Hematopoietic multipotent progenitor cell treated with erythropoietin and hydrocortisone succinate and interleukin-3 and kit ligand, for 8 days (in vitro differentiated cells): ENCODE measurements at regions not wholly inside any gene's neighbourhood (a gene's known extent, or its start where the extent isn't known, plus 50 kb on each side); places are given as distances from the start of the nearest gene placed in this dataset.

Source experiments
- DNase-seq: peaks from one replicate; pipeline ENCODE4 v3.0.0-alpha.2; 2015

DNA sequence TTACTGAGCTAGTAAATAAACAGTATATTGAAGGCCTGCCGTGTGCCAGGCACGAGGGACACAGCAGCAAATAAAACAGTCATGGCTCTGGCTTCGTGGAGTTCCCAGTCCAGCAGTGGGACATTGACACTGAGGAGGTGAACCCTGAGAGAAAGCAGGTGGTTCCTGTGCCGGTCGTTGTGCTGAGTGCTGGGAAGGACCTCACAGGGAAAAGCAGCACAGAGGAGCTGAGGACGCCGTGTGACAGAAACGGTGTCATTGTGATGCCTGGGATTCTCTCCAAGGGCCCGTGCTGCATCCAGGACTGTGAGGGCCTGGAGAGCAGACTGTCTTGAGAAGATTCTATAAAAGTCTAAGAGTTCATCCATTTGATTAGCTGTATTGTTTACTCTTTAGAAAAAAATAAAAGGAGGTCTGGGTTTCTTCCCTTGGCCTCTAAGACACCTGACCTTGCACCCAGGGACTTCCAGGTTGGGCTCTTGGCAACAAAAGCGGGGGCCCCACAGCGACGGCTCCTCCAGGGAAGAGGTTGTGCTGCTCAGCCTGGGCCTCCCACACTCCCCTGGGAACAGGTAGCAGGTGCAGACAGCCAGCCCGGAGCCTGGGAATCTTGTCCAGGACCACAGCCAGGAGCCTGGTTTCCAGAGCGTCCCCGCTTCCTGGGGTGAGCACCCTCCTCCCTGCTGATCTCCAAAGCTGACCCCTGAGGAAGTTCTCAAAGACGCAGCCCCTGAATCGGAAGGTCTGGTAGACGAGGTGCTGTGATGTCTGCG is 251.2 kb upstream of the PMEPA1 start:
- no peak for DNase-seq

DNA sequence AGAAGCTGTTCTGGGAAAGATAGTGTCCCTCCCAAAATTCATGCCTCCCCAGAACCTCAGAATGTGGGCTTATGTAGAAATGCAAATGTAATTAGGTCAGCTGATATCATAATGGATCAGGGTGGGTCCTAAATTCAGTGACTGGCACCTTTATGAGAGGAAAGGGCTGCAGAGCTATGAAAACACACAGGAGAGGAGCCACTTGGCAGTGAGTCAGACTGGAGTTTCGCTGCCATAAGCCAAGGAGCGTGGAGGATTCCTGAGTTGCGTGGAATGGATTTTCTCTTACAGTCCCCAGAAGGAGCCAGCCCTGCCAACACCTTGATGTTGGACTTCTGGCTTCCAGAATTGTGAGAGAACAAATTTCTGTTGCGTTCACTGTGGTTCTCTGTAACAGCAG is 249.8 kb upstream of the PMEPA1 start:
- DNase-seq: no peak

GRCh38 chr20:57959018-57959417 is 249.2 kb upstream of the PMEPA1 start:
- DNase-seq: no peak

- no peak for DNase-seq
Observed at GRCh38 chr20:57958050-57958420, 248.2 kb upstream of the PMEPA1 start.

GRCh38 chr20:57957411-57958049 is 247.7 kb upstream of the PMEPA1 start:
- DNase-seq: no peak

GRCh38 chr20:57953638-57954037 is 243.8 kb upstream of the PMEPA1 start:
- no peak for DNase-seq

DNA sequence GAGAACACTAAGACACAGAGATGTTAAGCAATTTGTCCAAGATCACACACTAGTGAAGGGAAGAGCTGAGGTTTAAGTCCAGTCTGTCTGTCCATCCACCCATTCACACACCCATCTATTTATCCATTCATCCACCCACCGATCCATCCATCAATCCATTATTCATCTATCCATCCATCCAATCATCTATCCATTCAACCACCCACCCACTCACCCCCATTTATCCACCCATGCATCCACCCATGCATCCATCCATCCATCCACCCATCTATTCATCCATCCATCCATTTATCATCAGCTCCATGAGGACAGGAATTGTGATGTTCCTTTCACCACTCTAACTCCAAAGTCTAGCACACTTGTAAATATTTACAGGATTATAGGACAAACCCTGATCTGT is 242.3 kb upstream of the PMEPA1 start:
- DNase-seq: no peak

- no peak for DNase-seq
Observed at GRCh38 chr20:57951549-57951948, 241.7 kb upstream of the PMEPA1 start.

DNA sequence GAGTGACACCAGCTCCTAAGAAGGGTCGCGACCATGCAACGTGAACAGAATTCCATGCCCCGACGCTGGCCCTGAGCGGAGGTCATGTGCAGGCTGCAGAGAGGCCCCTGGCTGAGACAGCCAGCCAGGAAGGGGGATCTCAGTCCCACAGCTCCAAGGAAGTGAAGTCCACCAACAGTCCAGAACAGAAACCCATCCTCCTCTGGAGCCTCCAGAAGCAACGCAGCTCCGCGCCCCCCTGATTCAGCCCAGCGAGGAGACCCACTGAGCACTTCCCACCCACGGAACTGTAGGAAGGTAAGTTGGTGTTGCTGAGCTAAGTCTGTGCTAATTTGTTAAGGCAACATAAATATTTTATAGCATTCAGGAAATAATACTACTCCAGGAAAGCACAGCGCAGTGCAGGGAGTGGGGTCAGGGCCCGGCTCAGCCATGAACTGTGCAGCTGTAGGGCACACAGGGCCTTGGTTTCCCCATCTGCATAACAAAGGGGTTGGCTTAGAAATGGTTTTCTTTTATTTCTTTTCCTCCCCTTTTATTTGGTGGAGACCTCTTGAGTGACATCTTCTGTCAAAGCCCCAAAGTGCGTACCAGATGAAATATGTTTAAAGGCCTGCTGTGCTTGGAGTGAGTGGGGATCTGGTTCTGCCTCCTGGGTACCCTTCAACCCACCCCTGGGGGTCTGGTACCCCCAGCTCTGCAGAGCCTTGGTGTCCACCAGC is 241.1 kb upstream of the PMEPA1 start:
- DNase-seq: no peak

GRCh38 chr20:57948180-57948955 is 238.6 kb upstream of the PMEPA1 start:
- DNase-seq: no peak

GRCh38 chr20:57947421-57948179 is 237.8 kb upstream of the PMEPA1 start:
- no peak for DNase-seq

DNA sequence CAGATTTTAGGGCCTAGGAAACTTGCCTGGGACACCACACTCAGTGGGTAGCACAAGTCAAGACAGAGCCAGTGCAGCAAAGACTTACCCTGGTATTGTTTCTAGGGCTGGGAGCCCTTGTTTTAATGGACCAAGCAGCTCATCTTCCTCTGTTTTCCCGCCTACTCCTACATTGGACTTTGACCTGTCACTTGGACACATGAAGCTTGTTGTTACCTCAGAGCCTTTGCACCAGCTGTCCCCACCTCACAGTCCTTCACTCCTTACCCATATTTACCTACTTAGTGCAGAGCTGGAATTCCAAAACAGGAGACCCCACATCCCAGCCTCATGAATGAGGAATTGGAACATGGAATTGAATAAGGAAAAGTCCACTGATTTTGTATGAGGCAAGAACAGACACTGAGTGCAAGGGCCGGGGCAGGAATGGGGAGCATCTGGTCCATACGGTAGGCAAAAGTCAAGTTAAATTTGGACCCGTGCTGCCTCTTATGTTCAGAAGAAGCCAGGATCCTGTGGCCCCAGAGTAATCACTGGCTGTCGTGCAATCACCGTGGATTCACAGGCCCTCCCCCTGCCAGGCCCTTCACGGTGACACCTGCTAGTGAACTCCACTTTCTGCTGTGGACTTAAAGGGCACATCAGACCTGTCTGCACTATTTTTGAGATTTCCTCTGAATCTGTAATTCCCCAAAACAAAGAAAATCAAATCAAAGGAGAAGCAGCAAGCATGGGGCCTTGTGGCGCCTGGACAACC is 236.9 kb upstream of the PMEPA1 start:
- DNase-seq: no peak

- no peak for DNase-seq
Observed at GRCh38 chr20:57944988-57945387, 235.2 kb upstream of the PMEPA1 start.

DNA sequence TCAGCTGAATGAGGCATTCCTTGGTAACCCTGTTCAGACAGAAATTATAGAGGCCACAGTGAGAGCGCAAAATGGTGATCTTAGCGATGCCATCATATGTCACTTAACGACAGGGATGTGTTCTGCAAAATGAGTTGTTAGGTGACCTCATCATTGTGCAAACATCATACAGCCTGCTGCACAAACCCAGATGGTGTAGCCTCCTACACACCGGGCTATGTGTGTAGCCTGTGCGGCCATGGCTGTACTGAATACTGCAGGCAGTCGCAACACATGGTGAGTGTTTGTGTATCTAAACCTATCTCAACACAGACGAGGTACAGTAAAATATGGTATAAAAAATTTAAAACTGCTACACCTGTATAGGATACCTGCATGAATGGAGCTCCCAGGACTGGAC is 234.1 kb upstream of the PMEPA1 start:
- DNase-seq: no peak

- no peak for DNase-seq
Observed at GRCh38 chr20:57943291-57943690, 233.5 kb upstream of the PMEPA1 start.

DNA sequence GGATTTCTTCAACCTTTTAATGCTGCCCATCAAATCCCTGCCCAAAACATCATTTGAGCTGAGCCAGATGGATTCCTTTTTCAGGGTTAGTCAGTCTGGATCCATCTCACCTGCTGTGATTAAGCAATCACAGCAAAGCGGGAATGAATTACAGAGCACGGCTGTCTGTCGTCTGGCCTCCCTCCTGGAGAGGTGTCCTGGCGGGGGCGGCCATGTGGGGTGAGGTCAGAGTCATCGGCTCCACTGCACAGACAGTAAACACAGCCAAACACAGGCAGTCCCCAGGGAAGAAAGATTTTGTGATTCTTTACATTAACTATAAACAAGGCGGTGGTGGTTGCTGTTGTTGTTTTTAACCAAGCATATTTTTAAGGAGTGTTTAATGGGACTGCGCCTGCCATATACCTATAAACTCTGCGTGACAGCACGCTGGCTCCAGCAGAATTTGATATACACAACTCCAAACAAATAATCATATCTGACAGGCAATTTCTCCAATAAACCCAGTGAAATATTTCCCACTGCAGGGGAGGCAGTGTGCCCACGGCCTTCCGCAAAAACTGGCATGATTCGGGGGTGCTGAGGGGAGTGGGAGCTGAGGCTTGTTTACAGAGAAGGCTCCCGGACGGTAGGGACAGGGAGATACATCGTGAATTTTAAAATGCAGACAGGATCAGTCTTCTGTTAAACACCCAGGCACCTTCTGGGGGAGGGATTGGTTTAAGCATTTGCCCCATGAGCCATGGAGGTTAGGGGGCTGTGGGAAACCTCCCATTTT is 232.0 kb upstream of the PMEPA1 start:
- no peak for DNase-seq

- no peak for DNase-seq
Observed at GRCh38 chr20:57940868-57941522, 231.2 kb upstream of the PMEPA1 start.

- DNase-seq: no peak
Observed at GRCh38 chr20:57940376-57940775, 230.6 kb upstream of the PMEPA1 start.

DNA sequence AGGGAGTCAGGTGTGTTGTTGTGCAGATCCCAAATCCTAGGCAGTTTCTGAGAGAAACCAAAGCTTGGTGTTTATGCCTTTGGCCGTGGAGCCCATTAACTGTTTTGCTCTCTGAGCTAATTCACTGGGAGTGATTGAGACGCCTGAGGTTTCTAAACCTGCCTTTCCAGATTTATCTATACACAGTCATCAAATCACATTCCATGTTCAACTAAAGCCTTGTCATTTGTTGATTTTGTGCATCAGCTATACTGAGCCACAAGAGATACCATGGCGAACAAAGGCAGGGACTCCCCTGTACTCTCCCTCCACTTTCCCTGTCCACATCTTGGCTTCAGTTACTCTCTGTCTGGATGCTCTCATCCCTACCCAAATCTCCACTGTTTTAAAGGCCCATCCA is 229.7 kb upstream of the PMEPA1 start:
- no peak for DNase-seq
